Spinal cord (tissue), 9 donors: ENCODE measurements at regions not wholly inside any gene's neighbourhood (a gene's known extent, or its start where the extent isn't known, plus 50 kb on each side); places are given as distances from the start of the nearest gene placed in this dataset.

Source experiments
- DNase-seq, 6 donors: peaks; one replicate each; pipeline versions ENCODE4 v3.0.0 to v3.0.0-alpha.2; 2013 to 2015; ENCODE audit warnings: low spot score in 6 of 6, low read depth in 4 of 6
- H3K27ac ChIP-seq: one replicate; pipeline ENCODE4 v1.5.1; 2013; ENCODE audit warnings: low read depth, low read length, control low read depth
- H3K27me3 ChIP-seq: one replicate; pipeline ENCODE4 v1.6.1; 2013; ENCODE audit warnings: low read length; ENCODE audit not compliant: control insufficient read depth, insufficient read depth
- H3K36me3 ChIP-seq: one replicate; pipeline ENCODE4 v1.6.1; 2013; ENCODE audit warnings: low read length; ENCODE audit not compliant: control insufficient read depth, insufficient read depth
- H3K4me1 ChIP-seq: one replicate; pipeline ENCODE4 v1.6.1; 2013; ENCODE audit warnings: low read length; ENCODE audit not compliant: control insufficient read depth, insufficient read depth
- H3K4me3 ChIP-seq: one replicate; pipeline ENCODE4 v1.5.1; 2013; ENCODE audit warnings: low read depth, low read length, control low read depth
- H3K9me3 ChIP-seq: one replicate; pipeline ENCODE4 v1.6.1; 2013; ENCODE audit warnings: low read length; ENCODE audit not compliant: control insufficient read depth, insufficient read depth
- WGBS: methylation state at CpG from one replicate; pipeline ENCODE4 v1.1.5; 2013; ENCODE audit warnings: missing lambda C conversion rate; ENCODE audit not compliant: insufficient coverage; 5-methylcytosine and 5-hydroxymethylcytosine counted together
- donor health status: healthy.

- no peaks in the 10 kb centered on the region for H3K36me3 ChIP-seq
- H3K4me1 ChIP-seq: no peaks in the 10 kb centered on the region
- H3K27ac ChIP-seq: no peak overlapping the region
- 53% methylated on average over 4 of the region's 6 CpGs for whole genome bisulfite sequencing
- no peak for DNase-seq
- no peaks in the 10 kb centered on the region for H3K27me3 ChIP-seq
- no peak overlapping the region for H3K4me3 ChIP-seq
- no peaks in the 10 kb centered on the region for H3K9me3 ChIP-seq
Observed at GRCh38 chr7:33711231-33712019, 193.9 kb upstream of the BMPER start.

- Histone ChIP-seq H3K27me3 (no peaks in the 10 kb centered on the region), H3K27ac (no peak overlapping the region), H3K9me3 (no peaks in the 10 kb centered on the region), H3K4me1 (no peaks in the 10 kb centered on the region), H3K4me3 (no peak overlapping the region), H3K36me3 (no peaks in the 10 kb centered on the region)
- DNase-seq: no peak
- WGBS: no CpG with 5 or more reads among the region's 4 CpGs
Observed at GRCh38 chr7:33712020-33712414, 193.3 kb upstream of the BMPER start.

- Histone ChIP-seq H3K27ac (no peak overlapping the region), H3K27me3 (no peaks in the 10 kb centered on the region), H3K4me1 (peaks cover 5% of the 10 kb centered on the region), H3K36me3 (no peaks in the 10 kb centered on the region), H3K9me3 (no peaks in the 10 kb centered on the region), H3K4me3 (no peak overlapping the region)
- 97% methylated on average over 5 of the region's 5 CpGs for WGBS
- DNase-seq: no peak
Observed at GRCh38 chr7:33714208-33714607, 191.1 kb upstream of the BMPER start.

GRCh38 chr7:33716581-33717477, 188.5 kb upstream of the BMPER start:
- Histone ChIP-seq H3K4me1 (peaks cover 10% of the 10 kb centered on the region), H3K9me3 (no peaks in the 10 kb centered on the region), H3K27ac (no peak overlapping the region), H3K36me3 (no peaks in the 10 kb centered on the region), H3K4me3 (no peak overlapping the region), H3K27me3 (no peaks in the 10 kb centered on the region)
- no CpG with 5 or more reads among the region's 2 CpGs for WGBS
- peak in 2 of 6 donors; percentile 72 to 87 for DNase-seq

GRCh38 chr7:33719059-33719581, 186.2 kb upstream of the BMPER start:
- peak in 1 of 6 donors; percentile 55 for DNase-seq
- no peaks in the 10 kb centered on the region for H3K27me3 ChIP-seq
- no peak overlapping the region for H3K27ac ChIP-seq
- H3K4me3 ChIP-seq: no peak overlapping the region
- H3K36me3 ChIP-seq: peaks cover 2% of the 10 kb centered on the region
- no peaks in the 10 kb centered on the region for H3K9me3 ChIP-seq
- 48% methylated on average over 4 of the region's 5 CpGs for WGBS
- peaks cover 13% of the 10 kb centered on the region for H3K4me1 ChIP-seq

GRCh38 chr7:33720139-33720538, 185.2 kb upstream of the BMPER start:
- Histone ChIP-seq H3K27ac (no peak overlapping the region), H3K27me3 (no peaks in the 10 kb centered on the region), H3K4me3 (no peak overlapping the region), H3K4me1 (peaks cover 13% of the 10 kb centered on the region), H3K9me3 (no peaks in the 10 kb centered on the region), H3K36me3 (peaks cover 2% of the 10 kb centered on the region)
- DNase-seq: no peak
- WGBS: 93% methylated on average over 2 of the region's 4 CpGs

- no peak overlapping the region for H3K27ac ChIP-seq
- peaks cover 13% of the 10 kb centered on the region for H3K4me1 ChIP-seq
- no peaks in the 10 kb centered on the region for H3K27me3 ChIP-seq
- H3K36me3 ChIP-seq: peaks cover 2% of the 10 kb centered on the region
- no peak overlapping the region for H3K4me3 ChIP-seq
- no peaks in the 10 kb centered on the region for H3K9me3 ChIP-seq
- WGBS: 72% methylated on average over 2 of the region's 3 CpGs
- no peak for DNase-seq
Observed at GRCh38 chr7:33720870-33721269, 184.5 kb upstream of the BMPER start.

GRCh38 chr7:33721895-33722294, 183.4 kb upstream of the BMPER start:
- DNase-seq: no peak
- WGBS: 86% methylated on average over 4 of the region's 4 CpGs
- Histone ChIP-seq H3K4me1 (peaks cover 13% of the 10 kb centered on the region), H3K27me3 (no peaks in the 10 kb centered on the region), H3K9me3 (no peaks in the 10 kb centered on the region), H3K27ac (no peak overlapping the region), H3K36me3 (peaks cover 2% of the 10 kb centered on the region), H3K4me3 (no peak overlapping the region)

- Histone ChIP-seq H3K4me1 (peaks cover 17% of the 10 kb centered on the region), H3K4me3 (no peak overlapping the region), H3K27ac (no peak overlapping the region), H3K9me3 (no peaks in the 10 kb centered on the region), H3K36me3 (peaks cover 2% of the 10 kb centered on the region), H3K27me3 (peaks cover 2% of the 10 kb centered on the region)
- DNase-seq: no peak
- WGBS: 81% methylated on average over 7 of the region's 15 CpGs
Observed at GRCh38 chr7:33722383-33723101, 182.8 kb upstream of the BMPER start.
